Lung (tissue), 11 donors: ENCODE measurements at regions not wholly inside any gene's neighbourhood (a gene's known extent, or its start where the extent isn't known, plus 50 kb on each side); places are given as distances from the start of the nearest gene placed in this dataset.

Experiments
- ATAC-seq: fragments of 200-7000 bp; cut with Tn5 transposase; one replicate; pipeline ENCODE4 v1.9.1; 2020; ENCODE audit warnings: moderate number of reproducible peaks; ENCODE audit not compliant: insufficient read depth, low FRiP score
- DNase-seq, 3 donors: peaks; one replicate each; pipeline ENCODE4 v3.0.0-alpha.2; 2013 to 2017
- H3K27ac ChIP-seq, 2 donors: one replicate each; pipeline ENCODE4 v1.5.1; 2013; ENCODE audit warnings: mild to moderate bottlenecking in 2 of 2, moderate library complexity in 2 of 2, control low read depth in 1 of 2, inconsistent platforms in 1 of 2, low read depth in 1 of 2, low read length in 1 of 2
- H3K27me3 ChIP-seq, 3 donors: one replicate each; pipeline ENCODE4 v1.5.1; 2013; ENCODE audit warnings: low read length in 2 of 3; ENCODE audit not compliant: control insufficient read depth in 3 of 3, insufficient read depth in 3 of 3
- H3K36me3 ChIP-seq, 4 donors: one replicate each; pipeline ENCODE4 v1.5.1; 2013; ENCODE audit warnings: low read length in 4 of 4, mild to moderate bottlenecking in 1 of 4, moderate library complexity in 1 of 4; ENCODE audit not compliant: control insufficient read depth in 4 of 4, insufficient read depth in 4 of 4
- H3K4me1 ChIP-seq, 5 donors: one replicate each; pipeline ENCODE4 v1.5.1; 2013; ENCODE audit warnings: low read length in 5 of 5, mild to moderate bottlenecking in 2 of 5, moderate library complexity in 1 of 5; ENCODE audit not compliant: control insufficient read depth in 5 of 5, insufficient read depth in 5 of 5
- H3K4me3 ChIP-seq: one replicate; pipeline ENCODE4 v1.5.1; 2013; ENCODE audit warnings: mild to moderate bottlenecking, control low read depth, moderate library complexity
- H3K9ac ChIP-seq, 2 donors: one replicate each; pipeline ENCODE4 v1.5.1; 2013; ENCODE audit warnings: low read length in 2 of 2, control low read depth in 1 of 2; ENCODE audit not compliant: insufficient read depth in 1 of 2
- H3K9me3 ChIP-seq, 4 donors: one replicate each; pipeline ENCODE4 v1.5.1; 2013; ENCODE audit warnings: low read length in 3 of 4, mild to moderate bottlenecking in 1 of 4, moderate library complexity in 1 of 4; ENCODE audit not compliant: control insufficient read depth in 4 of 4, insufficient read depth in 3 of 4
- WGBS, 2 donors: extraction: QIAGEN DNeasy Blood & Tissue Kit; methylation state at CpG; one replicate each; pipeline ENCODE4 v1.1.7; 2013; 5-methylcytosine and 5-hydroxymethylcytosine counted together
- TF ChIP-seq, protein P1 (sequence below): IDR thresholded peaks from 2 replicates; pipeline ENCODE4 v1.5.1; 2012; ENCODE audit warnings: mild to moderate bottlenecking; ENCODE audit errors: control extremely low read depth, extremely low read depth
- donor health status: control.
- donor health status: control.
- donor health status: Bipolar disorder and iron deficiency.
- donor health status: healthy.
- donor health status: DM: yes; HTN: yes; CAD: no.

DNA sequence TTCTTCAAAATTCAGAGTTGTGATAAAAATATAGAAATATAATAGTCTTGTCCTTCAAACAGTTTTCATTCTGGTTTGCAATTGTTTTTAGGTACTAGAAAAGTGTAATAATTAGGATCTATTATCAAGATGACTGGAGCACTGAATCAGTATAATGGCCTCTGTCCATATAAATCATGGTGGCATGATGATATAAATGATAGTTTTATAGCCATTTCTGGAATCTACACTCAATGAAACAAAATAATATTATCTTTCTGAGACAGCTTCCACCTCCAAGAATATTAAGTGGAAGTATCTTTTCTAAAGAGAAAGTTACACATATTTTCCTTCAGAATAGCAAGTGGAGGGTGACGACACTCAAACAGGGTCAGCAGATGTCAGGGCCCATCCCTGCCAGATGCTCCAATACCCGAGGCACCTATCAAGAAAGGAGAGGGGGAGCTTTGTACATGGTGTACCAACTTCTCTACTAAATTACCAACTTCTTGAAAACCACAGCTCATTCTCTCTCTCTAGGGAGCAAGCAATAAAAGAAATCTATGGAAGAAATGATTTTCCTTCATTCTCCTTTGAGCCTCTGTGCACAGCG lies 882.7 kb upstream of the CHAC2 start:
- Histone ChIP-seq H3K4me1 (no peaks in the 10 kb centered on the region), H3K4me3 (no peak overlapping the region), H3K9ac (no peak overlapping the region), H3K27me3 (no peaks in the 10 kb centered on the region), H3K27ac (no peak overlapping the region), H3K9me3 (peaks cover 0 to 3% (median 0%) of the 10 kb centered on the region in 4 donors), H3K36me3 (no peaks in the 10 kb centered on the region)
- WGBS, 2 donors: 75 to 85% methylated on average over 3 of the region's 3 CpGs
- no peak for ATAC-seq
- TF ChIP-seq, protein P1, sequence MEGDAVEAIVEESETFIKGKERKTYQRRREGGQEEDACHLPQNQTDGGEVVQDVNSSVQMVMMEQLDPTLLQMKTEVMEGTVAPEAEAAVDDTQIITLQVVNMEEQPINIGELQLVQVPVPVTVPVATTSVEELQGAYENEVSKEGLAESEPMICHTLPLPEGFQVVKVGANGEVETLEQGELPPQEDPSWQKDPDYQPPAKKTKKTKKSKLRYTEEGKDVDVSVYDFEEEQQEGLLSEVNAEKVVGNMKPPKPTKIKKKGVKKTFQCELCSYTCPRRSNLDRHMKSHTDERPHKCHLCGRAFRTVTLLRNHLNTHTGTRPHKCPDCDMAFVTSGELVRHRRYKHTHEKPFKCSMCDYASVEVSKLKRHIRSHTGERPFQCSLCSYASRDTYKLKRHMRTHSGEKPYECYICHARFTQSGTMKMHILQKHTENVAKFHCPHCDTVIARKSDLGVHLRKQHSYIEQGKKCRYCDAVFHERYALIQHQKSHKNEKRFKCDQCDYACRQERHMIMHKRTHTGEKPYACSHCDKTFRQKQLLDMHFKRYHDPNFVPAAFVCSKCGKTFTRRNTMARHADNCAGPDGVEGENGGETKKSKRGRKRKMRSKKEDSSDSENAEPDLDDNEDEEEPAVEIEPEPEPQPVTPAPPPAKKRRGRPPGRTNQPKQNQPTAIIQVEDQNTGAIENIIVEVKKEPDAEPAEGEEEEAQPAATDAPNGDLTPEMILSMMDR: no peak
- DNase-seq: no peak

DNA sequence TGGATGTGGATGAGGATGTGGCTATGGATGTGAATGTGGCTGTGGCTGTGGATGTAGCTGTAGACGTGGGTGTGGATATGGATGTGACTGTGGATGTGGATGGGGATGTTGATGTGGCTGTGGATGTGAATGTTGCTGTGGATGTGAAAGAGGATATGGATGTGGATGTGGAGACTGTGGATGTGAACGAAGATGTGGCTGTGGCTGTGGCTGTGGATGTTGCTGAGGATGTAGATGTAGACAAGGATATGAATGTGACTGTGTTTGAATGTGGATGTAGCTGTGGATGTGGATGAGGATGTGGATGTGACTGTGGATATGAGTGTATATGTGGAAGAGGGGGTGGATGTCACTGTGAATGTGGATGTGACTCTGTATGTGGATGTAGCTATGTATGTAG lies 884.6 kb upstream of the CHAC2 start:
- no peak overlapping the region for H3K27ac ChIP-seq
- no peak overlapping the region for H3K4me3 ChIP-seq
- DNase-seq (no peak), ATAC-seq (no peak)
- H3K36me3 ChIP-seq: no peaks in the 10 kb centered on the region
- peaks cover 0 to 3% (median 0%) of the 10 kb centered on the region in 4 donors for H3K9me3 ChIP-seq
- TF ChIP-seq, protein P1: no peak
- 60 to 81% methylated on average over 2 of the region's 2 CpGs for WGBS, 2 donors
- H3K4me1 ChIP-seq: no peaks in the 10 kb centered on the region
- H3K9ac ChIP-seq: no peak overlapping the region
- H3K27me3 ChIP-seq: no peaks in the 10 kb centered on the region

DNA sequence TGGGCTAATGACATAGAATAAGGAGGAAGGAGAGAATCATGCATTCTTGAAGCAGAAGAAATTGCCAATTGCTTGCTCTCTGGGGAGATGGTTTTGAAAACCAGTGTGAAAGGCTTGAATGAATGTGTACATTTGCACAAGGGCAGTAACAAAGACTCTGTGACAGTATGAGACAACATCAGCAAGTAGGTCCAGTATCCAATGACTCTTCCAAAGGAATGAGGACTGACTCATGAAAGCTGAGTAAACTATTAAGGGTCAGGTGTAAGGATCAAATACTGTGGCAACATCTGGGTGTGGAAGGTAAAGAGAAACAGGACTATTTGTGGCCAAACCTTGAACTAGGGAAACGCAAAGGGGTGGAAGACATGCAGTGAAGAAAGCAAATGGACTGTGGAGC lies 886.0 kb upstream of the CHAC2 start:
- TF ChIP-seq, protein P1: no peak
- H3K27me3 ChIP-seq: no peaks in the 10 kb centered on the region
- DNase-seq: no peak
- H3K4me1 ChIP-seq: peaks cover 0 to 5% (median 0%) of the 10 kb centered on the region in 5 donors
- no peak for ATAC-seq
- WGBS, 2 donors: 83 to 95% methylated on average over 1 of the region's 1 CpG
- no peak overlapping the region for H3K27ac ChIP-seq
- no peaks in the 10 kb centered on the region for H3K36me3 ChIP-seq
- H3K4me3 ChIP-seq: no peak overlapping the region
- H3K9ac ChIP-seq: no peak overlapping the region
- H3K9me3 ChIP-seq: peaks cover 0 to 3% (median 0%) of the 10 kb centered on the region in 4 donors

DNA sequence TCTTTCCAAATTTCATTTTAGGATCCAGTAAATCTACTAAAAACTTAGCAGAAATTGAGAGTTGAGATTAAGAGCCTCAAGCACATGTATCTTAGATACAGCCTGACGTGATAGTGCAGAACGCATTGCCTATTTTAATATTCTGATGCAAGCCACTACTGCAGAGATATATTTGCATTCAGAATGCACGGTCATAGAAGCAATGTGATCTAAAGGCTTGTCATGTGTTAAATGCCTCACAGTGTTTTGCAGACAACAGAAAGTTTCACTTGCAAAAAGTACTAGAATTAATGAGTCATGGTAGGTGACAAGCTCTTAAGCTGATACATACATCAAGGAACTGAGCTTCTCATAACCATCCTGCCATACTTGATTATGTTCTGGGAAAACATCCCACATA lies 886.7 kb upstream of the CHAC2 start:
- H3K9me3 ChIP-seq: peaks cover 0 to 3% (median 0%) of the 10 kb centered on the region in 4 donors
- 74 to 76% methylated on average over 3 of the region's 3 CpGs for WGBS, 2 donors
- peaks cover 0 to 5% (median 0%) of the 10 kb centered on the region in 5 donors for H3K4me1 ChIP-seq
- no peaks in the 10 kb centered on the region for H3K36me3 ChIP-seq
- no peak overlapping the region for H3K9ac ChIP-seq
- H3K4me3 ChIP-seq: no peak overlapping the region
- peaks cover 0 to 2% (median 0%) of the 10 kb centered on the region in 3 donors for H3K27me3 ChIP-seq
- no peak for ATAC-seq
- DNase-seq: no peak
- no peak overlapping the region for H3K27ac ChIP-seq
- TF ChIP-seq, protein P1: no peak
